HUES48 (cell line): ENCODE measurements at regions not wholly inside any gene's neighbourhood (a gene's known extent, or its start where the extent isn't known, plus 50 kb on each side); places are given as distances from the start of the nearest gene placed in this dataset.

ENCODE experiments used
- H3K27ac ChIP-seq: one replicate; pipeline ENCODE4 v1.7.0; 2013; ENCODE audit warnings: low read depth, low read length, inconsistent platforms
- H3K27me3 ChIP-seq: 2 replicates; pipeline ENCODE4 v1.6.1; 2013; ENCODE audit warnings: mild to moderate bottlenecking, low read length; ENCODE audit not compliant: control insufficient read depth, insufficient read depth
- H3K36me3 ChIP-seq: 2 replicates; pipeline ENCODE4 v1.6.1; 2013; ENCODE audit warnings: low read length; ENCODE audit not compliant: control insufficient read depth, insufficient read depth
- H3K4me1 ChIP-seq: 2 replicates; pipeline ENCODE4 v1.6.1; 2013; ENCODE audit warnings: mild to moderate bottlenecking, low read length; ENCODE audit not compliant: control insufficient read depth, insufficient read depth
- H3K4me3 ChIP-seq: 2 replicates; pipeline ENCODE4 v1.5.1; 2013; ENCODE audit warnings: mild to moderate bottlenecking, low read depth, low read length
- H3K9ac ChIP-seq: 2 replicates; pipeline ENCODE4 v1.6.1; 2013; ENCODE audit warnings: mild to moderate bottlenecking, low read depth, low read length, moderate library complexity
- H3K9me3 ChIP-seq: 2 replicates; pipeline ENCODE4 v1.6.1; 2013; ENCODE audit warnings: low read length; ENCODE audit not compliant: control insufficient read depth, insufficient read depth

GRCh38 chr18:30566877-30567276, 475.7 kb downstream of the DSC3 start:
- H3K4me1 ChIP-seq = no peaks in the 10 kb centered on the region
- H3K4me3 ChIP-seq = no peak overlapping the region
- H3K36me3 ChIP-seq = no peaks in the 10 kb centered on the region
- H3K9me3 ChIP-seq = no peaks in the 10 kb centered on the region
- H3K27ac ChIP-seq = no peak overlapping the region
- no peaks in the 10 kb centered on the region for H3K27me3 ChIP-seq
- H3K9ac ChIP-seq = no peak overlapping the region

- H3K27me3 ChIP-seq = no peaks in the 10 kb centered on the region
- no peak overlapping the region for H3K27ac ChIP-seq
- H3K4me1 ChIP-seq = no peaks in the 10 kb centered on the region
- H3K9ac ChIP-seq = no peak overlapping the region
- no peaks in the 10 kb centered on the region for H3K36me3 ChIP-seq
- no peaks in the 10 kb centered on the region for H3K9me3 ChIP-seq
- H3K4me3 ChIP-seq = no peak overlapping the region
These were observed 480.3 kb downstream of the DSC3 start for GRCh38 chr18:30562231-30562630.

DNA sequence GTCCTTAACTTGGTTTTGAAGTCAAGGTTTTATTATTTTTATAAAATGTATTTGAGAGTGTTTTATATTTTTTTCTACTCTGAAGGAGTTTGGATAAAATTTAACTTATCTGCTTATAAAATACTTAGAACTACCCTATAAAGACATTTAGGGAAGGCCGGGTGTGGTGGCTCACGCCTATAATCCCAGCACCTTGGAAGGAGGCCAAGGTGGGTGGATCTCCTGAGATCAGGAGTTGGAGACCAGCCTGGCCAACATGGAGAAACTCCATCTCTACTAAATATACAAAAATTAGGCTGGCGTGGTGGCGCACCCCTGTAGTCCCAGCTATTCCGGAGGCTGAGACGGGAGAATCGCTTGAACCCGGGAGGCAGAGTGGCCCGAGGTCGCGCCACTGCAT, 486.4 kb downstream of the DSC3 start:
- H3K27me3 ChIP-seq = no peaks in the 10 kb centered on the region
- no peaks in the 10 kb centered on the region for H3K9me3 ChIP-seq
- H3K4me3 ChIP-seq = no peak overlapping the region
- H3K36me3 ChIP-seq = no peaks in the 10 kb centered on the region
- no peak overlapping the region for H3K27ac ChIP-seq
- H3K9ac ChIP-seq = no peak overlapping the region
- H3K4me1 ChIP-seq = no peaks in the 10 kb centered on the region

DNA sequence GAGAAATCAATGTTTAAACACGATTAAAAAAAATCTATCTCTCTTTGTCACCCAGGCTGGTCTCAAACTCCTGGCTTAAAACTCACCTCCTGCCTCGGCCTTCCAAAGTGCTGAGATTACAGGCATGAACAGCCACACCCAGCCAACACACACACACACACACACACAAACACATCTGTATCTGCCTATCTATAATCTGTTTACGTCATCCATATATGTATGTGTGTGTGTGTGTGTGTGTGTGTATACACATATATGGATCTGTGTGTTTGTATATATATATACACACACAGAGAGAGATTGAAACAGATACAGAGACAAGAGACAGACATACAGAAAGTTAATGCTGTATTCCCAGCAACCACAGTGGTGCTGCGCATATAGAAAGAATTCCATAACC, 497.1 kb downstream of the DSC3 start:
- Histone ChIP-seq H3K9me3 (no peaks in the 10 kb centered on the region), H3K9ac (no peak overlapping the region), H3K4me1 (no peaks in the 10 kb centered on the region), H3K27ac (no peak overlapping the region), H3K4me3 (no peak overlapping the region), H3K36me3 (no peaks in the 10 kb centered on the region), H3K27me3 (no peaks in the 10 kb centered on the region)

- H3K9me3 ChIP-seq = no peaks in the 10 kb centered on the region
- H3K36me3 ChIP-seq = no peaks in the 10 kb centered on the region
- H3K9ac ChIP-seq = no peak overlapping the region
- H3K4me1 ChIP-seq = no peaks in the 10 kb centered on the region
- H3K27ac ChIP-seq = no peak overlapping the region
- no peaks in the 10 kb centered on the region for H3K27me3 ChIP-seq
- no peak overlapping the region for H3K4me3 ChIP-seq
These were observed 498.4 kb downstream of the DSC3 start for GRCh38 chr18:30544141-30544540.

GRCh38 chr18:30533716-30534115, 508.8 kb downstream of the DSC3 start:
- Histone ChIP-seq H3K27me3 (no peaks in the 10 kb centered on the region), H3K36me3 (no peaks in the 10 kb centered on the region), H3K9me3 (no peaks in the 10 kb centered on the region), H3K4me1 (no peaks in the 10 kb centered on the region), H3K9ac (no peak overlapping the region), H3K4me3 (no peak overlapping the region), H3K27ac (no peak overlapping the region)

GRCh38 chr18:30527917-30528316, 514.6 kb downstream of the DSC3 start:
- peaks cover 20% of the 10 kb centered on the region for H3K4me1 ChIP-seq
- no peak overlapping the region for H3K9ac ChIP-seq
- H3K27ac ChIP-seq = no peak overlapping the region
- no peaks in the 10 kb centered on the region for H3K36me3 ChIP-seq
- no peak overlapping the region for H3K4me3 ChIP-seq
- H3K9me3 ChIP-seq = no peaks in the 10 kb centered on the region
- no peaks in the 10 kb centered on the region for H3K27me3 ChIP-seq

GRCh38 chr18:30527226-30527625, 515.3 kb downstream of the DSC3 start:
- Histone ChIP-seq H3K9ac (no peak overlapping the region), H3K9me3 (no peaks in the 10 kb centered on the region), H3K4me1 (peaks cover 26% of the 10 kb centered on the region), H3K4me3 (no peak overlapping the region), H3K36me3 (no peaks in the 10 kb centered on the region), H3K27ac (no peak overlapping the region), H3K27me3 (no peaks in the 10 kb centered on the region)

- H3K9me3 ChIP-seq = no peaks in the 10 kb centered on the region
- H3K4me3 ChIP-seq = peak overlapping the region; percentile 23; the same call in 1 of the 2 replicates
- H3K27me3 ChIP-seq = no peaks in the 10 kb centered on the region
- peak overlapping the region; percentile 92 for H3K27ac ChIP-seq
- H3K4me1 ChIP-seq = peaks cover 51% of the 10 kb centered on the region
- H3K9ac ChIP-seq = no peak overlapping the region
- no peaks in the 10 kb centered on the region for H3K36me3 ChIP-seq
These were observed 520.1 kb downstream of the DSC3 start for GRCh38 chr18:30522288-30522929.

DNA sequence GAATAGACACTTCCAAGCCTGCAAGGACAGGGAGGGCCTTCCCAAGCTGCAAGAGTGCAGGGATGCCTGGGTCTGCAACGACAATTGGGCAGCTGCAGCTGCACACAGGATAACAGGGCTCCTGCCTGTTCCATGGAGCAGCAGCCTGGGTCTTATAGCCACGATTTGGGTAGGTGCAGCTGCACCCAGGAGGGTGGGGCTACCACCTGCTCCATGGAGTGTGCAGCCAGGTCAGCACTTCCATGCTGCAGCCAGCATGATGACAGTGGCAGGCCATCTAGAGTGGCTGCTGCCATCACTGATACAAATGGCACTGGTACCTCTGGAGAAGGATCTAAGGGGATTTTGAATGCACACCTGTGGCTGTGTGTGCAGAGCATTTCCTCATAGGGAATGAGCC, 528.5 kb downstream of the DSC3 start:
- H3K4me3 ChIP-seq = no peak overlapping the region
- no peak overlapping the region for H3K9ac ChIP-seq
- H3K36me3 ChIP-seq = no peaks in the 10 kb centered on the region
- H3K27me3 ChIP-seq = no peaks in the 10 kb centered on the region
- H3K27ac ChIP-seq = no peak overlapping the region
- no peaks in the 10 kb centered on the region for H3K9me3 ChIP-seq
- peaks cover 3% of the 10 kb centered on the region; the same call in 1 of the 2 replicates for H3K4me1 ChIP-seq

GRCh38 chr18:30512872-30513271, 529.7 kb downstream of the DSC3 start:
- H3K36me3 ChIP-seq = no peaks in the 10 kb centered on the region
- no peaks in the 10 kb centered on the region for H3K27me3 ChIP-seq
- H3K4me1 ChIP-seq = no peaks in the 10 kb centered on the region
- no peak overlapping the region for H3K27ac ChIP-seq
- H3K4me3 ChIP-seq = no peak overlapping the region
- no peaks in the 10 kb centered on the region for H3K9me3 ChIP-seq
- H3K9ac ChIP-seq = no peak overlapping the region
